Lower lobe of right lung (tissue), 2 donors: ENCODE measurements at regions not wholly inside any gene's neighbourhood (a gene's known extent, or its start where the extent isn't known, plus 50 kb on each side); places are given as distances from the start of the nearest gene placed in this dataset.
"Not testable (repeated sequence)": the region's sequence is repeated elsewhere in the genome, so short reads cannot be mapped to it uniquely, and the experiment has no call there.

ENCODE experiments used
- ATAC-seq, 2 donors: fragments of 200-7000 bp; cut with Tn5 transposase; one replicate each; pipeline ENCODE4 v1.9.1; 2020 to 2022; ENCODE audit warnings: mild to moderate bottlenecking in 2 of 2, moderate library complexity in 2 of 2
- DNase-seq: peaks from one replicate; pipeline ENCODE4 v3.0.0-alpha.2; 2020
- H3K27ac ChIP-seq: fragments of 200-600 bp; one replicate; pipeline ENCODE4 v1.8.0; 2022
- H3K27me3 ChIP-seq: fragments of 200-600 bp; one replicate; pipeline ENCODE4 v1.8.0; 2022; ENCODE audit warnings: low read depth
- H3K36me3 ChIP-seq: fragments of 200-600 bp; one replicate; pipeline ENCODE4 v1.8.0; 2022; ENCODE audit warnings: mild to moderate bottlenecking
- H3K4me1 ChIP-seq: fragments of 200-600 bp; one replicate; pipeline ENCODE4 v1.8.0; 2022
- H3K4me3 ChIP-seq: fragments of 200-600 bp; one replicate; pipeline ENCODE4 v1.8.0; 2022; ENCODE audit warnings: mild to moderate bottlenecking
- H3K9me3 ChIP-seq: fragments of 200-600 bp; one replicate; pipeline ENCODE4 v1.8.0; 2022
- intact Hi-C: fragments of 100-400 bp; cut with DNase I; formaldehyde crosslinking; loops from one replicate; pipeline ENCODE4 v1.11.0; 2022
- TF ChIP-seq, protein P1 (sequence below): fragments of 200-600 bp; IDR thresholded peaks from one replicate; pipeline ENCODE4 v1.8.0; 2022; ENCODE audit warnings: antibody characterized with exemption, mild to moderate bottlenecking
- donor health status: DM: no; HTN: yes; CAD: no; lungs with severe emphysema.

DNA sequence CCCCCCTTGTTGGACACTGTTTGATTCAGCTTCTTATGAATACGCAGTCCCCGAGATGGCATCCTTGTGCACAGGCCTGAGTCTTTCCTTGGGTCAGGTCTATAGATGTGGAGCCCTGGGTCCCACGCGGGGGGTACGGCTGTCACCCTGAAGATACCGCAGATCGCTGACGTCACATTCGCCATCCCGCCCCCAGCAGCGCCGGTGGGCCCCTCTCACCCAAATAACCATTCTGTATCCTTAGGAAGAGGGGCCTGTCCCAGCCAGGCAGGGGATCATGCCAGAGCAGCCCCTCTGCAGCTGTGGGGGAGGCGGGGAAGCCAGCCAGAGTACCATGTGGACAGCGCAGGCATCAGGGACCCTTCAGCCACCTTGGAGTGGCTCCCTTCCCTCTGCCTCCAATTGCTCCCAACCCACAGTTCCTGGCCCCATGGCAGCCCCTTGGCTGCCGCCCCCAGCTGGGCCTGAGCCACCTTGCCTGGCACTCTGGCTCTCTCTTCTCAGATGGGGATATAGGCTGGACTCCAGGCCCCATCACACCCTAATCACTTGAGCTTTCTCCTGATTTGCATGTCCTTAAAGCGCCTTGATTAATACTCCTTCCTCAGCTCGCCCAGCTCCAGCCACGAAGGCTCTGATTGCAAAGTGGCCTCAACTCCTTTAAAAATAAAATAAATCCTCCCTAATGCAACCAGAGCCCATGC lies 189.8 kb downstream of the C9orf50 start:
- DNase-seq (no peak), ATAC-seq (no peak)
- Histone ChIP-seq H3K4me3 (no peak overlapping the region), H3K9me3 (no peaks in the 10 kb centered on the region), H3K4me1 (no peaks in the 10 kb centered on the region), H3K36me3 (no peaks in the 10 kb centered on the region), H3K27me3 (no peaks in the 10 kb centered on the region), H3K27ac (no peak overlapping the region)
- TF ChIP-seq, protein P1, sequence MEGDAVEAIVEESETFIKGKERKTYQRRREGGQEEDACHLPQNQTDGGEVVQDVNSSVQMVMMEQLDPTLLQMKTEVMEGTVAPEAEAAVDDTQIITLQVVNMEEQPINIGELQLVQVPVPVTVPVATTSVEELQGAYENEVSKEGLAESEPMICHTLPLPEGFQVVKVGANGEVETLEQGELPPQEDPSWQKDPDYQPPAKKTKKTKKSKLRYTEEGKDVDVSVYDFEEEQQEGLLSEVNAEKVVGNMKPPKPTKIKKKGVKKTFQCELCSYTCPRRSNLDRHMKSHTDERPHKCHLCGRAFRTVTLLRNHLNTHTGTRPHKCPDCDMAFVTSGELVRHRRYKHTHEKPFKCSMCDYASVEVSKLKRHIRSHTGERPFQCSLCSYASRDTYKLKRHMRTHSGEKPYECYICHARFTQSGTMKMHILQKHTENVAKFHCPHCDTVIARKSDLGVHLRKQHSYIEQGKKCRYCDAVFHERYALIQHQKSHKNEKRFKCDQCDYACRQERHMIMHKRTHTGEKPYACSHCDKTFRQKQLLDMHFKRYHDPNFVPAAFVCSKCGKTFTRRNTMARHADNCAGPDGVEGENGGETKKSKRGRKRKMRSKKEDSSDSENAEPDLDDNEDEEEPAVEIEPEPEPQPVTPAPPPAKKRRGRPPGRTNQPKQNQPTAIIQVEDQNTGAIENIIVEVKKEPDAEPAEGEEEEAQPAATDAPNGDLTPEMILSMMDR: no peak
- intact Hi-C loops: no loop called here

DNA sequence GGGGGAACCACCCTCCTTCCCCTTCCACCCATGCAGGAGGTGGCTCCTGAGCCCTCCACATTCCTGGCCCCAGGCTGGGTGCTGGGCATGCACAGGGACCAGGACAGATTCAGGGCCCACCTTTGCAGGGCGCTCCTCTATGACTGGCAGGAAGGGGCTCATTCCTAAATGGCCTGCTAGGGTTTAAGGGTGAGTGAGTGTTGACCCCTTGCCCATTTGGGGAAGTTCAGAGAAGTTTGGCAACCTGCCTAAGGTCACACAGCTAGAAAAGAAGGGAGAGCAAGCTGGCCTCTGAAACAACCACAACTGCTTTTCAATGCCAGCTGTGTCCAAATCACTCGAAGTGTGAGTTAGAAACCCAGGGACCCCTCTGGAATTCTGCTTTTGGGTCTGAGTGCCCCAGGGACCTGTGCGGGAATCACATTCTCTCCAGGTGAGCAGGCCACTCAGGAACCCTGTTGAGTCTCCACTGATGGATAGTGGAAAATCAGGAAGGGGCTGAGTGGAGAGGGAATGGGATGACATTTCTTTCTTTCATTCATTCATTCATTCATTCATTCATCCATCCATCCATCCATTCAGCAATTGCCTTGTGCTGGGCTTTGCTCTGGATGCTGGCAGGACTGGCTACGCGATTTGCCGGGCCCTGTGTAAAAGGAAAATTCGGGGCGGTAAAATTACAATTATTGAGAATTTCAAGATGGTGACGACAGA lies 191.9 kb downstream of the C9orf50 start:
- DNase-seq (no peak), ATAC-seq (no peak)
- H3K4me3 ChIP-seq: no peak overlapping the region
- no peaks in the 10 kb centered on the region for H3K9me3 ChIP-seq
- no peaks in the 10 kb centered on the region for H3K27me3 ChIP-seq
- intact Hi-C loops: no loop called here
- H3K36me3 ChIP-seq: no peaks in the 10 kb centered on the region
- no peaks in the 10 kb centered on the region for H3K4me1 ChIP-seq
- TF ChIP-seq, protein P1: no peak
- no peak overlapping the region for H3K27ac ChIP-seq

DNA sequence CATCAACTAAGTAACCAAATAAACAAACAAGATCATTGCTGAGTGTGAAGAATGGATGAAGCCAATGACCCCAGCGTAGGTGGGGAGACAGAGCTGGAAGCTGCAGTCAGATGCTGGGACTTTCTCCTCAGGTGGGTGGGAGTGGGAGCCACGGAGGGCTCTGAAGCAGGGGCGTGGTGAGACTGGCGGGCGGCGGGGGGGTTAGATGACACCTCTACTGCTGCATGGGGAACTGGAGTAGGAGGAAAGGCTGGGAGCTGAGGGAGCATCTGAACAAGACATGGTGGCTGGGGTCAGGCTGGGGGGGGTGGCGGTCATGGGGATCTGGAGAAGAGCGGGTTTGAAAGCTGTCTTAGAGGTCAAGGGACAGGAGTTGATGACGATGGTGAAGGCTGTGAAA lies 193.8 kb downstream of the C9orf50 start:
- DNase-seq (no peak), ATAC-seq (no peak)
- intact Hi-C loops: no loop called here
- no peaks in the 10 kb centered on the region for H3K36me3 ChIP-seq
- TF ChIP-seq, protein P1: no peak
- no peaks in the 10 kb centered on the region for H3K27me3 ChIP-seq
- H3K4me1 ChIP-seq: no peaks in the 10 kb centered on the region
- H3K9me3 ChIP-seq: no peaks in the 10 kb centered on the region
- H3K4me3 ChIP-seq: no peak overlapping the region
- H3K27ac ChIP-seq: no peak overlapping the region

DNA sequence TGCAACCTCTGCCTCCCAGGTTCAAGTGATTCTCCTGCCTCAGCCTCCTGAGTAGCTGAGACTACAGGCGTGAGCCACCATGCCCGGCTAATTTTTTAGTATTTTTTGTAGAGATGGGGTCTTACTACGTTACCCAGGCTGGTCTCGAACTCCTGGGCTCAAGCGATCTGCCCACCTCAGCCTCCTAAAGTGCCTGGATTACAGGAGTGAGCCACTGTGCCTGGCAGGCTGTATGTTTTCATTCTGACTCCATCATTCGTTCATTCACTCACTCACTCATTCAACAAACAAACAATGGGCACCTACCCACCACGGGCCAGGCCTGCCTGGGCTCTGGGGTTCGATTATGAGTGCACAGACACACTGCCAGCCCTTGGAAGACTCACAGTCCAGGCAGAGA lies 197.1 kb downstream of the C9orf50 start:
- H3K4me1 ChIP-seq: not testable (repeated sequence)

DNA sequence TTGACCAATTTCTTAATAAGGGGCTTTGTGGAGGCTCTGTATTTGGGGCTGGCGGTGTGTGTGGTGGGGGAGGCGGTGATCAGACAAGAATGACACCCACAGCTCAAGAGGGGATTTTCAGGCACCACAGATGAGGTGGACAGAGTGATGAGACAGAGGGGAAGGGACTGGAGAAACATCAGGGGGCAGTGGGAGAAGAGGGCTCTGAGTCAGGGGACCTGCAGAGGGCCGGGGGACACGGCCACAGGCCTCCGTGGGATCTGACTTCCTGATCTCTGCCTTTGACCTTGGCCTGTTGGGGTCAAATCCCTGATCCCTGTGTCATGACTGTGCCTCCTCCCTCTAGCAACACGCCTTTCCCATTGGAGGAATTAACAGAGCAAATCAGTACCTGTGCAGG lies 197.7 kb downstream of the C9orf50 start:
- H3K27me3 ChIP-seq: no peaks in the 10 kb centered on the region
- H3K4me1 ChIP-seq: no peaks in the 10 kb centered on the region
- intact Hi-C loops: no loop called here
- no peaks in the 10 kb centered on the region for H3K36me3 ChIP-seq
- TF ChIP-seq, protein P1: no peak
- no peak overlapping the region for H3K4me3 ChIP-seq
- no peaks in the 10 kb centered on the region for H3K9me3 ChIP-seq
- no peak overlapping the region for H3K27ac ChIP-seq
- DNase-seq (no peak), ATAC-seq (no peak)

More for the DNA sequence above, 197.1 kb downstream of the C9orf50 start:
- DNase-seq, H3K4me3 ChIP-seq, H3K36me3 ChIP-seq, intact Hi-C loops, H3K27ac ChIP-seq, H3K27me3 ChIP-seq, H3K9me3 ChIP-seq, ATAC-seq: not testable (repeated sequence)

DNA sequence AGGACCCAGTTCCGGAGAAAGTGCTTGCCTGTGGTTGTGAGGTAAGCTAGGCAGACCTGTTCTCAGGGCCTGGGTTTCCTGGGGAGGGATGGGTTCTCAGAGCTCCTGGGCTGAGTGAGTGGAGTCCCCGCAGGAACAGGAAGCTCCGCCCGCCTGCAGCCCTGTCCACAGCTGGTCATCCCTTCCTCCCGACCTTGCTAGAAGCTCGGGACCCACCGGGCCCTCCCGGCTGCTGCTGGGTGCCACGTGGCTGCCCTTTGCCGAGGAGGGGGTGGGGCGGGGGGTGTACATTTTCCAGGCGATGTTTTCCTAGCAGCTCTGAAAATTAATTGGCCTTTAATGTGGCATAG lies 198.1 kb downstream of the C9orf50 start:
- no peaks in the 10 kb centered on the region for H3K9me3 ChIP-seq
- no peaks in the 10 kb centered on the region for H3K36me3 ChIP-seq
- no peak overlapping the region for H3K27ac ChIP-seq
- DNase-seq: peak; percentile 60
- no peaks in the 10 kb centered on the region for H3K4me1 ChIP-seq
- TF ChIP-seq, protein P1: no peak
- intact Hi-C loops: no loop called here
- ATAC-seq: peak in 1 of 2 donors; percentile 25
- H3K27me3 ChIP-seq: no peaks in the 10 kb centered on the region
- no peak overlapping the region for H3K4me3 ChIP-seq
